AG10803 (cell line): ENCODE measurements at regions not wholly inside any gene's neighbourhood (a gene's known extent, or its start where the extent isn't known, plus 50 kb on each side); places are given as distances from the start of the nearest gene placed in this dataset.

ENCODE experiments used
- DNase-seq: peaks from one replicate; pipeline ENCODE4 v3.0.0; 2010; ENCODE audit warnings: low read depth
- H3K4me3 ChIP-seq: 2 replicates; pipeline ENCODE4 v1.5.1; 2011; ENCODE audit warnings: mild to moderate bottlenecking, low read length, control low read depth
- TF ChIP-seq, protein P1 (sequence below): conservative IDR thresholded peaks from 2 replicates; pipeline ENCODE4 v1.5.1; 2011; ENCODE audit warnings: mild to moderate bottlenecking, low read length, control low read depth, inconsistent platforms

DNA sequence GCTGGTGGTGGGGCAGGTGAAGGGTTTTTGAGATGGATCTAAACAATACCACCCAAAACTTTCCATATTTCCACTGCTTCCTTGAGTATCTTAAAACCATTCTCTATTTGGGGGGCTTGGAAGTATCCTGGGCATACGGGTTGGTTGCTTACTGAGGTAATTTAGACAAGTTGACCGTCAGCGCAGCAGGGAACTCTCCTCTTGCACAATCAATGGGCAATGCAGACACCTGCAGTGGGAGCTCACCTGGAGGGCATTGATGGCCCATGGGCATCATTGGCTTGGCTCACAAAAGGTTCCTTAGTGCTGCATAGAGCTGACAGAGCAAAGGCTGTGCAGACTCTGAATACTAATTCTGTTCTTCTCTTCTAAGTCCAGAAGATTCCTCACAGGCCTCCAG, 101.5 kb downstream of the EPDR1 start:
- no peak overlapping the region for H3K4me3 ChIP-seq
- TF ChIP-seq, protein P1, sequence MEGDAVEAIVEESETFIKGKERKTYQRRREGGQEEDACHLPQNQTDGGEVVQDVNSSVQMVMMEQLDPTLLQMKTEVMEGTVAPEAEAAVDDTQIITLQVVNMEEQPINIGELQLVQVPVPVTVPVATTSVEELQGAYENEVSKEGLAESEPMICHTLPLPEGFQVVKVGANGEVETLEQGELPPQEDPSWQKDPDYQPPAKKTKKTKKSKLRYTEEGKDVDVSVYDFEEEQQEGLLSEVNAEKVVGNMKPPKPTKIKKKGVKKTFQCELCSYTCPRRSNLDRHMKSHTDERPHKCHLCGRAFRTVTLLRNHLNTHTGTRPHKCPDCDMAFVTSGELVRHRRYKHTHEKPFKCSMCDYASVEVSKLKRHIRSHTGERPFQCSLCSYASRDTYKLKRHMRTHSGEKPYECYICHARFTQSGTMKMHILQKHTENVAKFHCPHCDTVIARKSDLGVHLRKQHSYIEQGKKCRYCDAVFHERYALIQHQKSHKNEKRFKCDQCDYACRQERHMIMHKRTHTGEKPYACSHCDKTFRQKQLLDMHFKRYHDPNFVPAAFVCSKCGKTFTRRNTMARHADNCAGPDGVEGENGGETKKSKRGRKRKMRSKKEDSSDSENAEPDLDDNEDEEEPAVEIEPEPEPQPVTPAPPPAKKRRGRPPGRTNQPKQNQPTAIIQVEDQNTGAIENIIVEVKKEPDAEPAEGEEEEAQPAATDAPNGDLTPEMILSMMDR: no peak
- DNase-seq: no peak

DNA sequence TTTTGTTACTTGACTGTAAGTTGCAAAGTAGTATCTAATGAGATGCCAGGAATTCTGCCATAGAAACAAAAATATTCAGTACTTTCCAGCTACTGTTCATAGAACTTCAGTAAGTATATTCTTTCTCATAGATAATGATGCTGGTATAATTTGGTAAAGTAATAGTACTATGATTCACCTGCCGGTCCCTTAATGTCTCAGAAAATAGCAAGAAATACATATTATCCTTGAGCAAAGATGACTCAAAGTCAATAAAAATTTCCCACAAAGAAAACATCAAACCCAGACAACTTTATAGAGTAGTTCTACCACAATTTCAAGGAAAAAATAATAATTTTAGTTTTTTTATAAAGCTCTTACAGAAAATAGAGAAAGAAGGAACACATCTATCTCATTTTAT, 105.4 kb downstream of the EPDR1 start:
- DNase-seq: no peak
- TF ChIP-seq, protein P1: no peak
- H3K4me3 ChIP-seq: no peak overlapping the region

DNA sequence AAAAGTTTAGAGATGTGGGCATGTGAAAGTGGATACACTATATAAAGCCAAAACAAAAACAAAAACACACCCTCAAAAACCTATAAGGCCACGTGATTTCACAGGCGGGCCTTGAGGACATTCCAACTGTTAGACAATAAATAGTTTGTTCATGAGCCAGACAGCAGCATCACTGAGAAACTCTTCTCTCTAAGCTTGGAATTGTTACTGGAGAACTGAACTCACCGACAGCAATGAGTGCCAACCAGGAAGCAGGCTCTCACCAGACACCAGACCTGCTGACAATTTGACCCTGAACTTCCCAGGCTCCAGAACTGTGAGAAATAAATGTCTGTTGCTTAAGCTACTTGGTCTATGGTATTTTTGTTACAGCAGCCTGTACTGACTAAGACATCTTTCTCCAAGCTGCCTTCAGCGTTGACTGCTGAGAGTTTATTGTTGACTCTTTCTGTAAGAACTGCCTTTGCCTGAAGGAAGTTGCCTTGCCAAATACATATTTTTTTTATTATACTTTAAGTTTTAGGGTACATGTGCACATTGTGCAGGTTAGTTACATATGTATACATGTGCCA, 107.5 kb downstream of the EPDR1 start:
- peak; percentile 1 for DNase-seq
- H3K4me3 ChIP-seq: no peak overlapping the region

DNA sequence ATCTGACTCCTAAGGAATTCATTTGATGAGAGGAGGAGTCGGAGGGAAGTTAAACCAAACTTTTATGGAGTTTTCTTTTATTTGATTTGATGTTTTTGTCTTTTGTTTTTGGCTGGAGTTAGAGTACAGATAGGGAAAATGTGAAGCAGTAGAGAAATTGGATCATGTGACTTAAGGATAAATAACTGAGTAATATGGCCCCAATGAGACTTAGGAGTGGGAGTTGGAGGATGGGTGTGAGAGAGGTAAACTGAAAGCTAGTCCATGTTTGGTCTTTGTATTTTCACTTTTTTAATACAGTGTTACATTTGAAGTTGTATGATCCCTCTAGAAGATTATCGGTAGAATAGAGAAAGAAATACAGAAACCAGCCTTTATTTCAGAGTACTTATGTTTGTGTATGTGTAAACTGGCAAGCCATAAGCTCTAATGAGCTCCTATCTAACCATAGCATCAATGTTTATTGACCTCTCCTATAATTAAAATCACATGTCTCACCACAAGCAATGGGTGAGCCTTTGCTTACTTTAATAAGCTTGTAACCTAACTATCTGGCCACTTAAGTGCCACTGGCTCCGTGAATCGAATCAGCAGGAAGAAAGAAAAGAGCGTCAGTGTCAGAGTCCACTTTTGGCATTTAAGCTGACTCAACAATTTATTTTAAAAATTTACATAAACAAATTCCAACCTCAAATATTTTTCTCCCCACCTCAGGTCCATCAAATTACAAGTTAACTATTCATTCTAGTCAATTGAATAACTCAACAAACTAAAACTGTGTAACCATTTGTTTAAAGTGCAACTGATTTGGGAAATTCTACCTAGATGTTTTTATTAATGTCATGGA, 113.8 kb downstream of the EPDR1 start:
- TF ChIP-seq, protein P1: no peak
- no peak overlapping the region for H3K4me3 ChIP-seq
- no peak for DNase-seq

More for the DNA sequence above, 107.5 kb downstream of the EPDR1 start:
- TF ChIP-seq, protein P1: no peak

DNA sequence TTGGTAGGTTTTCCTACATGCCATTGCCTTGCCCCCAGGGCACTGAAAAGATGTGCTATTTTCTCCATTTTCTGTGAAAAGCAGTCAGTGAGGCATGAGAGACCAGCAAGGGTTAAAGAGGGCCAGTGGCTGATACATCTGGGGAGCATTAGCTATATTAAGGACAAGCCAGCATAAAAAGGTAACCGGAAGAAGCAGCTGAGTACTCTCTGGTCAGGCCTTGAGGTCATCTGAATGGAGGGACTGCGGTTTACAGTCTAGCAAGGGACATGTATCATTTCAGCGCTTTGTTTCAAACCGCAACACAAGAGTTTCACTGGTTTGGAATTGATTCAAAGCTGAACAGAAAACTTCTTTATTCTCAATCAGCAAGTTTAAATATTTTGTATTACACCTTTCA, 120.4 kb downstream of the EPDR1 start:
- TF ChIP-seq, protein P1: no peak
- H3K4me3 ChIP-seq: no peak overlapping the region

DNA sequence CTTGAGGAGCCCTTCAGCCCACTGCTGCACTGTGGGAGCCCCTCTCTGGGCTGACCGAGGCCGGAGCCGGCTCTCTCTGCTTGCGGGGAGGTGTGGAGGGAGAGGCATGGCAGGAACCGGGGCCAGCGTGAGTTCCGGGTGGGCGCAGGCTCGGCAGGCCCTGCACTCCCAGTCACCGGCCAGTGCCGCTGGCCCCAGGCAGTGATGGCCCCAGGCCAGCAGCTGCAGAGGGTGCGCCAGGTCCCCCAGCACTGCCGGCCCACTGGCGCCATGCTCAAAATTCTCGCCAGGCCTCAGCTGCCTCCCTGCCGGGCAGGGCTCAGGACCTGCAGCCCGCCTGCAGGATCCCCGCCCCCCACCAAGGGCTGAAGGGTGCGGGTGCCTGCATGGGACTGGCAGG, 128.4 kb upstream of the STARD3NL start:
- TF ChIP-seq, protein P1: no peak
- no peak for DNase-seq
- H3K4me3 ChIP-seq: no peak overlapping the region

More for the DNA sequence above, 120.4 kb downstream of the EPDR1 start:
- DNase-seq: peak; percentile 3

DNA sequence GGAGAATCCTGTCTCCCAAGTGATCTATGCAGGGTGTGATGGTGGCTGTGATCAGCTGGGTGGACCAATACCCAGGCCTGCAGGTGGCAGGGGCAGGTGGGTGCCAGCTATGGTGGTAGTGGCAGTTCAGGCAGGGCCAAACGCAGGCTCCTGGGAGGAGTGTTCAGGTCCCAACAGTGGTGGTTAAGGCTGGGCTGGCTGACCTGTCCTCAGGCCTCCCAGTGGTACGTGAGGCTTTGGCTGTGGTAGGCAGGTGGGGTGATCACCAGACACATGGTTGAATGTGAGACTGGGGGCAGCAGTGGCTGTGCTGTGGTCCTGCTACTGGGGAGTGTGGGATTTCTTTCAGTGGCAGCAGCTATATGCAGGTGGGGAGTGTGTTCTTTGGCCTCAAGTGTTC, 126.7 kb upstream of the STARD3NL start:
- no peak for DNase-seq
- no peak overlapping the region for H3K4me3 ChIP-seq
- TF ChIP-seq, protein P1: no peak
